ENCODE measurements at regions not wholly inside any gene's neighbourhood (a gene's known extent, or its start where the extent isn't known, plus 50 kb on each side); places are given as distances from the start of the nearest gene placed in this dataset.

DNA sequence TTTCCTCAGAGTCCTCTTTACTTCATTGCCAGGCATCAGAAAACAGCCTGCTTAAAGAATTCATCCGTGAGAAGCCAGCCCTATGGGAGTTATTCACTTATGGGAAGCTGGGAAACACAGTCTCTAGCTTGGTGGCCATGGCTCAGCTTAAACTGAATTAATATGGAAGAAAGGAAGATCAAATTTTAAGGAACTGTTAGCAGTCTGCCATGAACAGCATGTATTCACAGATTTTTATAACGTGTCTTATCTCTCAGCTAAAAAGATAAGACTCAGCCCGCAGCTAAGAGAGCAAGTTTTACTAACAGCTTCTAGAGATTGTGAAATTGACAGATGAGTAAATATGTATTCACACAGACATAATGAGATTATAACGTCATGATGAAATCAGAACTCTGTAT lies 253.7 kb upstream of the RXFP2 start:
- TF ChIP-seq, protein P1, sequence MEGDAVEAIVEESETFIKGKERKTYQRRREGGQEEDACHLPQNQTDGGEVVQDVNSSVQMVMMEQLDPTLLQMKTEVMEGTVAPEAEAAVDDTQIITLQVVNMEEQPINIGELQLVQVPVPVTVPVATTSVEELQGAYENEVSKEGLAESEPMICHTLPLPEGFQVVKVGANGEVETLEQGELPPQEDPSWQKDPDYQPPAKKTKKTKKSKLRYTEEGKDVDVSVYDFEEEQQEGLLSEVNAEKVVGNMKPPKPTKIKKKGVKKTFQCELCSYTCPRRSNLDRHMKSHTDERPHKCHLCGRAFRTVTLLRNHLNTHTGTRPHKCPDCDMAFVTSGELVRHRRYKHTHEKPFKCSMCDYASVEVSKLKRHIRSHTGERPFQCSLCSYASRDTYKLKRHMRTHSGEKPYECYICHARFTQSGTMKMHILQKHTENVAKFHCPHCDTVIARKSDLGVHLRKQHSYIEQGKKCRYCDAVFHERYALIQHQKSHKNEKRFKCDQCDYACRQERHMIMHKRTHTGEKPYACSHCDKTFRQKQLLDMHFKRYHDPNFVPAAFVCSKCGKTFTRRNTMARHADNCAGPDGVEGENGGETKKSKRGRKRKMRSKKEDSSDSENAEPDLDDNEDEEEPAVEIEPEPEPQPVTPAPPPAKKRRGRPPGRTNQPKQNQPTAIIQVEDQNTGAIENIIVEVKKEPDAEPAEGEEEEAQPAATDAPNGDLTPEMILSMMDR (IDR thresholded peaks at IDR 0.05): no peak
- TF ChIP-seq POLR2A (IDR thresholded peaks at IDR 0.05): no peak

Measured in adrenal gland (tissue), 5 donors.